GM12872 (cell line): ENCODE measurements at regions not wholly inside any gene's neighbourhood (a gene's known extent, or its start where the extent isn't known, plus 50 kb on each side); places are given as distances from the start of the nearest gene placed in this dataset.

Experiments
- TF ChIP-seq, protein P1 (sequence below): IDR thresholded peaks from 3 replicates; pipeline ENCODE4 v1.5.1; 2011; ENCODE audit warnings: low read depth, mild to moderate bottlenecking, low read length, moderate library complexity; ENCODE audit not compliant: insufficient read depth

GRCh38 chr4:111127841-111128240 is 505.0 kb upstream of the PITX2 start:
- TF ChIP-seq, protein P1, sequence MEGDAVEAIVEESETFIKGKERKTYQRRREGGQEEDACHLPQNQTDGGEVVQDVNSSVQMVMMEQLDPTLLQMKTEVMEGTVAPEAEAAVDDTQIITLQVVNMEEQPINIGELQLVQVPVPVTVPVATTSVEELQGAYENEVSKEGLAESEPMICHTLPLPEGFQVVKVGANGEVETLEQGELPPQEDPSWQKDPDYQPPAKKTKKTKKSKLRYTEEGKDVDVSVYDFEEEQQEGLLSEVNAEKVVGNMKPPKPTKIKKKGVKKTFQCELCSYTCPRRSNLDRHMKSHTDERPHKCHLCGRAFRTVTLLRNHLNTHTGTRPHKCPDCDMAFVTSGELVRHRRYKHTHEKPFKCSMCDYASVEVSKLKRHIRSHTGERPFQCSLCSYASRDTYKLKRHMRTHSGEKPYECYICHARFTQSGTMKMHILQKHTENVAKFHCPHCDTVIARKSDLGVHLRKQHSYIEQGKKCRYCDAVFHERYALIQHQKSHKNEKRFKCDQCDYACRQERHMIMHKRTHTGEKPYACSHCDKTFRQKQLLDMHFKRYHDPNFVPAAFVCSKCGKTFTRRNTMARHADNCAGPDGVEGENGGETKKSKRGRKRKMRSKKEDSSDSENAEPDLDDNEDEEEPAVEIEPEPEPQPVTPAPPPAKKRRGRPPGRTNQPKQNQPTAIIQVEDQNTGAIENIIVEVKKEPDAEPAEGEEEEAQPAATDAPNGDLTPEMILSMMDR: no peak

- TF ChIP-seq, protein P1: no peak
Measured at GRCh38 chr4:111128327-111128726, 505.4 kb upstream of the PITX2 start.

GRCh38 chr4:111136438-111136837 is 513.6 kb upstream of the PITX2 start:
- TF ChIP-seq, protein P1: no peak

GRCh38 chr4:111136967-111137366 is 514.1 kb upstream of the PITX2 start:
- TF ChIP-seq, protein P1: no peak

DNA sequence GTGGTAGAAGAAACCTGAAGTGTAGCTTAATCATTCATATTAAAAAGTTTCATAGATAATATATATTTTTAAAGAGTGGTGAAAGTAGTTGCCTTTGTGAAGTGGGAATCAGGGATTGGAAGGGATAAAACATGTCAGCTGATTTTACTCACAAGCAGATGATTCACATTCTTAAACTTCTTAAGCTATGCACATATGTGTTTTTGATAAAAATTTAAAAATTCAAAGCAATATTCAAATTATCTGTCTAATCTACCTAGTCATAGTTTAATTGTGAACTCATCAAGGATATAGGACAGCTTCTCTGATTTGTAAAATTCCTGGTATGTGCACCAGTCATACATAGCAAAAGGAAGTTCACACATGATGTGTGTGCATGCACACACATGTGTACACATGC is 520.6 kb upstream of the PITX2 start:
- TF ChIP-seq, protein P1: no peak

DNA sequence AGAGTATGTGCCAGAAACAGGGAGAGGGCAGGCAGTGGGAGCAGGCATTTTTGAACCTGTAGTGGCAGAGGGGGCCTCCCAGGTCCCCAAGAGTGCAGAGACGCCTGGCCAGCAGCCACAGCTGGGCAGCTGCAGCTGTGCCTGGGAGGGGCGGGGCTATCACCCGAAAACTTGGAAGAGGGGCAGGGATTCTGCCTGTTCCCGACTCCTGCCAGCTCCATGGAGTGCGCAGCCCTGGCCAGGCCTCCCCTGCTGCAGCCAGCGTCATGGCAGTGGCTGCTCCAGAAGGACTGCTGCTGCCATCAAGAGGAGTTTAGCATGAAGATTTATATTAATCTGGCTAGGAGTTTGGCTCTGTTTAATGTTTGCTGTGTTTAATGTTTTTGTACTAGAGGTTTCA is 532.1 kb upstream of the PITX2 start:
- TF ChIP-seq, protein P1: no peak

- TF ChIP-seq, protein P1: peak; percentile 55
Measured at GRCh38 chr4:111164556-111164955, 541.7 kb upstream of the PITX2 start.

GRCh38 chr4:111174331-111174730 is 551.5 kb upstream of the PITX2 start:
- TF ChIP-seq, protein P1: no peak
